ENCODE measurements at regions not wholly inside any gene's neighbourhood (a gene's known extent, or its start where the extent isn't known, plus 50 kb on each side); places are given as distances from the start of the nearest gene placed in this dataset.
A peak's percentile ranks its signal among the peaks of the same experiment; 100 is the strongest.

DNA sequence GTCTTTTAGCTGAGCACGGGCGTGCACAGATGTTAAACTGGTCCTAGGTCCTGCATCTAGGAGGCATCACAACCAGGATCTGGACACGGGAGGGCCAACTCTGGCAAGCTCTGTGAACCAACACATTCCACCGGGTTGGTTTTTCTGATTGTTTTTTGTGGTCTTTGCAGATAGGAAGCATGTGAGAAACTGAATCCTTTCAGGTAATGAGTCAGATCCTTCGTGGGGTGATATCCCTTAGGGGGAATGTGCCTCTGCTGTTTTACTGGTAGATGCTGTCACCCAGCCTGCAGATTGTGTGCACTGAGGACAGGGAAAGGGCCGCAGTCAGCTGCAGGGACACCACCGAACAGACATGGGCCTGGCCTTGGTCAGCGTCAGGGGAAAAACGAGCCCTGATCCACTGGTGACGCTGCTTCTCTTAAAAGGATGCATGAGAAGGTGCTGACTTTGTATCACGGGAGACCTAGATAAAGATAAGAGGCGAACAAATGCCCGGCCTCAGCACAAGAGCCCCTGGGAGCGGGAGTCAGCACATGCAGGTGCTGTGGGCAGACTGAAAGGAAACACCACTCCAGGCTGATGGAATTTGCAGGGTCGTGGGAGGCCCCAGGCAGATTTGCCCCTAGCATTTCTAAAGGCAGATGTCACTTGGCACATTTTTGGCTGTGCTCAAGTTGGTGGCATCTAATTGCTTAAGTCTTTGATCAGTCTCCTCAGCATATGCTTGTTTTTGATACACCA is 51.1 kb downstream of the DOP1B start:
- no peak overlapping the region for H2AFZ ChIP-seq (ENCODE audit: low read length)
- H3K79me2 ChIP-seq (ENCODE audit: control insufficient read depth, insufficient read depth, low read length) = no peaks in the 10 kb centered on the region
- H3K9me3 ChIP-seq (ENCODE audit: control insufficient read depth, insufficient read depth, low read depth, low read length) = no peaks in the 10 kb centered on the region
- no peaks in the 10 kb centered on the region for H3K27me3 ChIP-seq (ENCODE audit: control insufficient read depth, insufficient read depth, low read length)
- no peak for TF ChIP-seq EZH2 (IDR thresholded peaks at IDR 0.05; ENCODE audit: low read length, missing control alignments)
- TF ChIP-seq, protein P1, sequence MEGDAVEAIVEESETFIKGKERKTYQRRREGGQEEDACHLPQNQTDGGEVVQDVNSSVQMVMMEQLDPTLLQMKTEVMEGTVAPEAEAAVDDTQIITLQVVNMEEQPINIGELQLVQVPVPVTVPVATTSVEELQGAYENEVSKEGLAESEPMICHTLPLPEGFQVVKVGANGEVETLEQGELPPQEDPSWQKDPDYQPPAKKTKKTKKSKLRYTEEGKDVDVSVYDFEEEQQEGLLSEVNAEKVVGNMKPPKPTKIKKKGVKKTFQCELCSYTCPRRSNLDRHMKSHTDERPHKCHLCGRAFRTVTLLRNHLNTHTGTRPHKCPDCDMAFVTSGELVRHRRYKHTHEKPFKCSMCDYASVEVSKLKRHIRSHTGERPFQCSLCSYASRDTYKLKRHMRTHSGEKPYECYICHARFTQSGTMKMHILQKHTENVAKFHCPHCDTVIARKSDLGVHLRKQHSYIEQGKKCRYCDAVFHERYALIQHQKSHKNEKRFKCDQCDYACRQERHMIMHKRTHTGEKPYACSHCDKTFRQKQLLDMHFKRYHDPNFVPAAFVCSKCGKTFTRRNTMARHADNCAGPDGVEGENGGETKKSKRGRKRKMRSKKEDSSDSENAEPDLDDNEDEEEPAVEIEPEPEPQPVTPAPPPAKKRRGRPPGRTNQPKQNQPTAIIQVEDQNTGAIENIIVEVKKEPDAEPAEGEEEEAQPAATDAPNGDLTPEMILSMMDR (conservative IDR thresholded peaks at IDR 0.05 in 1 of 2, IDR thresholded peaks at IDR 0.05 in 1 of 2; ENCODE audit: low read depth in 1 of 2, low read length in 2 of 2) = no peak
- H3K4me2 ChIP-seq (ENCODE audit: extremely low read depth, insufficient read depth, low read length) = no peak overlapping the region
- no peaks in the 10 kb centered on the region for H4K20me1 ChIP-seq (ENCODE audit: control insufficient read depth, extremely low read depth, insufficient read depth, low read length)
- no peak overlapping the region for H3K27ac ChIP-seq (ENCODE audit: insufficient read depth, low read length)
- peaks cover 29% of the 10 kb centered on the region for H3K4me1 ChIP-seq (ENCODE audit: control insufficient read depth, extremely low read depth, insufficient read depth, low read length)
- H3K9ac ChIP-seq (ENCODE audit: insufficient read depth, low read length) = no peak overlapping the region
- H3K36me3 ChIP-seq (ENCODE audit: control insufficient read depth, insufficient read depth, low read length) = no peaks in the 10 kb centered on the region
- H3K4me3 ChIP-seq (replicated peaks in 1 of 4; ENCODE audit: control extremely low read depth in 1 of 4, insufficient read depth in 1 of 4, low read depth in 3 of 4, low read length in 4 of 4) = no peak overlapping the region
- DNase-seq (ENCODE audit: low read depth in 2 of 2) = peak in 1 of 2 donors; percentile 90

DNA sequence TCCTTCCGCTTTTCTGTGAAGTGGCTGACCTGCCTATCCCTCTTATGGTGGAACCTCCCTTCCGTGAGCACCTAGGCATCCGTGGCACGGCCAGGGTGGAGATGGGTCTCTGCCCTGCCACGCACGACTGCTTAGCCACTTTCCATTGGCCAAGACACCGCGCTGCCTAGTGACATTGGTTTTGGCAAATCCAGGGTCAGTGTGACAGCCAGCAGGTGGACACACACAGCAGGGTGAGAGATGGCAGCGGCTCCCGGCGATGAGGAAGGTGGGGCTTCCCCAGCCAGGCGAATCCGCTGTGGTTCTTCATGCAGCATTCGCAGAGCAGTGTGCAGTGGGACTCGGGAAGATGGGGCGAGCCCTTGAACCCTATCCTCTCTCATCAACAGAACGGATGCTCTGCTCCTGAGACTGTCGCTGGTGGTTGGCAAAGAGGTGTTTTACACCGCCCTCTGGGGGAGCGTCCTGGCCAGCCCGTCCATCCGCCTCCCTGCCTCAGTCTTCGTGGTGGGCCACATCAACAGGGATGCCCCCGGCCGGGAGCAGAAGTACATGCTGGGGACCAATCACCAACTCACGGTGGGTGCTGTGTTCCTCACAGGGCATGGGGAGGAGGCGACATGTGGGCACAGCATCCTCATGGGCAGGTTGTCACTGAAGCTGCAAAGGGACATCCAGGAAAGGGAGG is 51.8 kb downstream of the DOP1B start:
- no peak for DNase-seq (ENCODE audit: low read depth in 2 of 2)
- no peaks in the 10 kb centered on the region for H3K79me2 ChIP-seq (ENCODE audit: control insufficient read depth, insufficient read depth, low read length)
- H2AFZ ChIP-seq (ENCODE audit: low read length) = no peak overlapping the region
- H3K27ac ChIP-seq (ENCODE audit: insufficient read depth, low read length) = no peak overlapping the region
- H3K4me1 ChIP-seq (ENCODE audit: control insufficient read depth, extremely low read depth, insufficient read depth, low read length) = peaks cover 24% of the 10 kb centered on the region
- H3K36me3 ChIP-seq (ENCODE audit: control insufficient read depth, insufficient read depth, low read length) = no peaks in the 10 kb centered on the region
- TF ChIP-seq EZH2 (IDR thresholded peaks at IDR 0.05; ENCODE audit: low read length, missing control alignments) = no peak
- TF ChIP-seq, protein P1 (conservative IDR thresholded peaks at IDR 0.05 in 1 of 2, IDR thresholded peaks at IDR 0.05 in 1 of 2; ENCODE audit: low read depth in 1 of 2, low read length in 2 of 2) = no peak
- no peaks in the 10 kb centered on the region for H4K20me1 ChIP-seq (ENCODE audit: control insufficient read depth, extremely low read depth, insufficient read depth, low read length)
- no peaks in the 10 kb centered on the region for H3K27me3 ChIP-seq (ENCODE audit: control insufficient read depth, insufficient read depth, low read length)
- no peaks in the 10 kb centered on the region for H3K9me3 ChIP-seq (ENCODE audit: control insufficient read depth, insufficient read depth, low read depth, low read length)
- no peak overlapping the region for H3K4me2 ChIP-seq (ENCODE audit: extremely low read depth, insufficient read depth, low read length)
- H3K9ac ChIP-seq (ENCODE audit: insufficient read depth, low read length) = no peak overlapping the region
- no peak overlapping the region for H3K4me3 ChIP-seq (replicated peaks in 1 of 4; ENCODE audit: control extremely low read depth in 1 of 4, insufficient read depth in 1 of 4, low read depth in 3 of 4, low read length in 4 of 4)

DNA sequence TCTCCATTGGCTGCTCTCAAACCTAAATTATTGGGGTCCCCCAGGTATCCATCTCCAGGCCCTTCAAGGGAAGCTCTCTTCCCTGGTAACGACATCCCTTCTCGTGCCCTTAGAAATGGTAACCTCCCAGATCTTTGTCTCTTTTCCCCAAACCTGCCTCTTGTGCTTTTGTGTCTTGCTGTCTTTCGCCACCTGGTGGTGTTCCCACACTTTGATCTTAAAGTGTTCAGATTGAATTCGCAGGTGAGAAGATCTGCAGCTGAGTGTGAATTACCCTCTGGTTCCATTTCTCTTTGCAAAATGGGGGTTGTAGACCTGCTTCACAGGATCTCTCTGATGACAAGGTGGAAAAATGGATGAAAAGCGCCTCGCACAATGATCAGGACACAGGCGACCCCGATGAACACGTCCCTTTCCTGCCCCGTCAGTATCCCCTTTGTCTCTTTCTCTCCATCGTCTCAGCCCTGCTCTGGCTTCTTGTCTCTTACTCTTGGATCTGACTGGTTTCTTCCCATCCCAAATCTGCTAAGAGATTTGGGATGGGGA is 53.1 kb downstream of the DOP1B start:
- TF ChIP-seq, protein P1 (conservative IDR thresholded peaks at IDR 0.05 in 1 of 2, IDR thresholded peaks at IDR 0.05 in 1 of 2; ENCODE audit: low read depth in 1 of 2, low read length in 2 of 2) = peak; percentile 33 to 56
- no peak for TF ChIP-seq EZH2 (IDR thresholded peaks at IDR 0.05; ENCODE audit: low read length, missing control alignments)
- H2AFZ ChIP-seq (ENCODE audit: low read length) = no peak overlapping the region

More for the DNA sequence above, 53.1 kb downstream of the DOP1B start:
- Histone ChIP-seq H3K36me3 (ENCODE audit: control insufficient read depth, insufficient read depth, low read length) (no peaks in the 10 kb centered on the region), H3K4me3 (replicated peaks in 1 of 4; ENCODE audit: control extremely low read depth in 1 of 4, insufficient read depth in 1 of 4, low read depth in 3 of 4, low read length in 4 of 4) (no peak overlapping the region), H3K4me1 (ENCODE audit: control insufficient read depth, extremely low read depth, insufficient read depth, low read length) (peaks cover 21% of the 10 kb centered on the region), H3K9me3 (ENCODE audit: control insufficient read depth, insufficient read depth, low read depth, low read length) (no peaks in the 10 kb centered on the region), H4K20me1 (ENCODE audit: control insufficient read depth, extremely low read depth, insufficient read depth, low read length) (no peaks in the 10 kb centered on the region), H3K9ac (ENCODE audit: insufficient read depth, low read length) (no peak overlapping the region), H3K4me2 (ENCODE audit: extremely low read depth, insufficient read depth, low read length) (no peak overlapping the region), H3K27ac (ENCODE audit: insufficient read depth, low read length) (peak overlapping the region; percentile 24), H3K27me3 (ENCODE audit: control insufficient read depth, insufficient read depth, low read length) (no peaks in the 10 kb centered on the region), H3K79me2 (ENCODE audit: control insufficient read depth, insufficient read depth, low read length) (no peaks in the 10 kb centered on the region)
- peak; percentile 71 to 75 for DNase-seq (ENCODE audit: low read depth in 2 of 2)
